ENCODE measurements at regions not wholly inside any gene's neighbourhood (a gene's known extent, or its start where the extent isn't known, plus 50 kb on each side); places are given as distances from the start of the nearest gene placed in this dataset.
"Not testable (repeated sequence)": the region's sequence is repeated elsewhere in the genome, so short reads cannot be mapped to it uniquely, and the experiment has no call there.

- H3K27me3 Mint-ChIP-seq, ATAC-seq, H3K27ac Mint-ChIP-seq, DNase-seq, H3K4me1 Mint-ChIP-seq, H3K4me3 Mint-ChIP-seq, H3K9me3 Mint-ChIP-seq: not testable (repeated sequence)
These were observed 309.9 kb downstream of the TP53TG3F start for GRCh38 chr16:33769180-33769846.

GRCh38 chr16:33770478-33770877 lies 311.1 kb downstream of the TP53TG3F start:
- not testable (repeated sequence) for H3K27me3 Mint-ChIP-seq, H3K4me3 Mint-ChIP-seq, DNase-seq, H3K27ac Mint-ChIP-seq, ATAC-seq, H3K4me1 Mint-ChIP-seq
- H3K9me3 Mint-ChIP-seq: peaks cover 12 to 13% of the 10 kb centered on the region in 2 donors

GRCh38 chr16:33771211-33771610 lies 311.8 kb downstream of the TP53TG3F start:
- H3K27ac Mint-ChIP-seq, ATAC-seq, H3K4me3 Mint-ChIP-seq, DNase-seq, H3K4me1 Mint-ChIP-seq, H3K27me3 Mint-ChIP-seq: not testable (repeated sequence)
- peaks cover 12 to 13% of the 10 kb centered on the region in 2 donors for H3K9me3 Mint-ChIP-seq

- H3K4me3 Mint-ChIP-seq, H3K4me1 Mint-ChIP-seq, DNase-seq, H3K27me3 Mint-ChIP-seq, ATAC-seq: not testable (repeated sequence)
- Mint-ChIP-seq H3K9me3 (peaks cover 12 to 13% of the 10 kb centered on the region in 2 donors), H3K27ac (peak overlapping the region in 1 of 2 donors; percentile 86)
These were observed 314.6 kb downstream of the TP53TG3F start for GRCh38 chr16:33773966-33774365.

- not testable (repeated sequence) for DNase-seq, ATAC-seq, H3K27me3 Mint-ChIP-seq, H3K4me1 Mint-ChIP-seq, H3K4me3 Mint-ChIP-seq
- Mint-ChIP-seq H3K9me3 (peaks cover 12 to 13% of the 10 kb centered on the region in 2 donors), H3K27ac (peak overlapping the region in 1 of 2 donors; percentile 2)
These were observed 315.3 kb downstream of the TP53TG3F start for GRCh38 chr16:33774724-33775123.

- not testable (repeated sequence) for DNase-seq, H3K27ac Mint-ChIP-seq, ATAC-seq, H3K4me3 Mint-ChIP-seq, H3K27me3 Mint-ChIP-seq, H3K9me3 Mint-ChIP-seq, H3K4me1 Mint-ChIP-seq
These were observed 357.0 kb downstream of the TP53TG3F start for GRCh38 chr16:33816328-33816944.

- not testable (repeated sequence) for H3K4me1 Mint-ChIP-seq, DNase-seq, H3K4me3 Mint-ChIP-seq, ATAC-seq, H3K27me3 Mint-ChIP-seq, H3K27ac Mint-ChIP-seq, H3K9me3 Mint-ChIP-seq
These were observed 365.3 kb downstream of the TP53TG3F start for GRCh38 chr16:33824736-33825135.

- H3K27me3 Mint-ChIP-seq, ATAC-seq, H3K9me3 Mint-ChIP-seq, DNase-seq, H3K4me1 Mint-ChIP-seq, H3K27ac Mint-ChIP-seq, H3K4me3 Mint-ChIP-seq: not testable (repeated sequence)
These were observed 368.1 kb downstream of the TP53TG3F start for GRCh38 chr16:33827522-33827921.

GRCh38 chr16:33839157-33839556 lies 379.7 kb downstream of the TP53TG3F start:
- not testable (repeated sequence) for H3K27me3 Mint-ChIP-seq, H3K9me3 Mint-ChIP-seq, H3K4me1 Mint-ChIP-seq, H3K4me3 Mint-ChIP-seq, H3K27ac Mint-ChIP-seq, DNase-seq
- peak; percentile 52 for ATAC-seq

GRCh38 chr16:33844533-33844932 lies 385.1 kb downstream of the TP53TG3F start:
- not testable (repeated sequence) for ATAC-seq, H3K4me3 Mint-ChIP-seq, H3K27ac Mint-ChIP-seq, H3K27me3 Mint-ChIP-seq, H3K4me1 Mint-ChIP-seq, H3K9me3 Mint-ChIP-seq
- DNase-seq: peak; percentile 22 to 25

Measured in stimulated activated naive CD8-positive, alpha-beta T cell treated with anti-CD3 and anti-CD28 coated beads, Interleukin-15, amount 100 ng/mL, for 72 hours (primary cell).